HEK293 (cell line): ENCODE measurements at regions not wholly inside any gene's neighbourhood (a gene's known extent, or its start where the extent isn't known, plus 50 kb on each side); places are given as distances from the start of the nearest gene placed in this dataset.

Experiments
- ELK4 ChIP-seq: IDR thresholded peaks from 2 replicates; pipeline ENCODE4 v1.6.1; 2011; ENCODE audit warnings: mild to moderate bottlenecking, low read depth, low read length, borderline replicate concordance
- SP3 ChIP-seq: fragments of 450-650 bp; formaldehyde crosslinking; IDR thresholded peaks from 2 replicates; pipeline ENCODE4 v1.5.1; 2016; ENCODE audit warnings: missing biosample characterization, missing genetic modification characterization
- TCF7L2 ChIP-seq: IDR thresholded peaks from 2 replicates; pipeline ENCODE4 v1.6.1; 2011; ENCODE audit warnings: low read depth, mild to moderate bottlenecking, inconsistent platforms, low read length, moderate library complexity, borderline replicate concordance
- ZNF324 ChIP-seq: fragments of 450-650 bp; formaldehyde crosslinking; IDR thresholded peaks from 2 replicates; pipeline ENCODE4 v1.5.1; 2016; ENCODE audit warnings: missing biosample characterization, missing genetic modification characterization
- ZNF416 ChIP-seq: fragments of 450-650 bp; formaldehyde crosslinking; IDR thresholded peaks from 2 replicates; pipeline ENCODE4 v1.5.1; 2016; ENCODE audit warnings: missing biosample characterization, missing genetic modification characterization
- ZNF423 ChIP-seq: fragments of 450-650 bp; formaldehyde crosslinking; IDR thresholded peaks from 2 replicates; pipeline ENCODE4 v1.5.1; 2016; ENCODE audit warnings: missing biosample characterization, missing genetic modification characterization
- ZNF473 ChIP-seq: fragments of 450-650 bp; formaldehyde crosslinking; IDR thresholded peaks from 2 replicates; pipeline ENCODE4 v1.5.1; 2017; ENCODE audit warnings: missing biosample characterization, missing genetic modification characterization
- ZNF670 ChIP-seq: fragments of 450-650 bp; formaldehyde crosslinking; IDR thresholded peaks from 2 replicates; pipeline ENCODE4 v1.5.1; 2016; ENCODE audit warnings: missing biosample characterization, missing genetic modification characterization, low read depth
- TF ChIP-seq, protein P1 (sequence below): fragments of 450-650 bp; formaldehyde crosslinking; IDR thresholded peaks from 2 replicates; pipeline ENCODE4 v1.5.1; 2016; ENCODE audit warnings: missing biosample characterization, missing genetic modification characterization, low read depth
- TF ChIP-seq, protein P2 (sequence below): fragments of 450-650 bp; formaldehyde crosslinking; IDR thresholded peaks from 2 replicates; pipeline ENCODE4 v1.5.1; 2016; ENCODE audit warnings: missing biosample characterization, missing genetic modification characterization
- TF ChIP-seq, protein P3 (sequence below): fragments of 450-650 bp; formaldehyde crosslinking; IDR thresholded peaks from 2 replicates; pipeline ENCODE4 v1.5.1; 2016; ENCODE audit warnings: missing biosample characterization, missing genetic modification characterization

DNA sequence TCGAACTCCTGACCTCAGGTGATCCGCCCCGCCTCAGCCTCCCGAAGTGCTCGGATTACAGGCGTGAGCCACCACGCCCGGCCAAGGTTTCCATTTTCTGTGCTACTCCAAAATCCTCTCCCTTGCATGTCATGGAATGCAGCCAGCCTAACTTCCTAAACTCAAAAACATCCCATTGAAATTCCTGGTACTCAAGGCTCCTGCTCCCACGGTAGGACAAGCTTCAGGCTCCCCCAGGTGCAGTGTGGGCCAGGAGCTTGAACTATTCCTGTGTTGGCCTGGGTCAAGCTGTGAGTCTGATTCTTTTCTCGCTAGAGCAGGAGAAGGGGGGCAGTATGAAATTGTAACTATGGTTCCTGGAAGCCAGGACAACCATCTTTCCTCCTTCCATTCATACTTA is 97.1 kb downstream of the RPL27A start:
- TF ChIP-seq SP3 (tag by site-specific recombination) (no peak), ZNF670 (tag by site-specific recombination) (no peak), ZNF423 (tag by site-specific recombination) (no peak), ZNF324 (tag by site-specific recombination) (no peak), ZNF416 (tag by site-specific recombination) (no peak), ZNF473 (no peak), ELK4 (no peak), TCF7L2 (no peak)
- TF ChIP-seq, protein P1, sequence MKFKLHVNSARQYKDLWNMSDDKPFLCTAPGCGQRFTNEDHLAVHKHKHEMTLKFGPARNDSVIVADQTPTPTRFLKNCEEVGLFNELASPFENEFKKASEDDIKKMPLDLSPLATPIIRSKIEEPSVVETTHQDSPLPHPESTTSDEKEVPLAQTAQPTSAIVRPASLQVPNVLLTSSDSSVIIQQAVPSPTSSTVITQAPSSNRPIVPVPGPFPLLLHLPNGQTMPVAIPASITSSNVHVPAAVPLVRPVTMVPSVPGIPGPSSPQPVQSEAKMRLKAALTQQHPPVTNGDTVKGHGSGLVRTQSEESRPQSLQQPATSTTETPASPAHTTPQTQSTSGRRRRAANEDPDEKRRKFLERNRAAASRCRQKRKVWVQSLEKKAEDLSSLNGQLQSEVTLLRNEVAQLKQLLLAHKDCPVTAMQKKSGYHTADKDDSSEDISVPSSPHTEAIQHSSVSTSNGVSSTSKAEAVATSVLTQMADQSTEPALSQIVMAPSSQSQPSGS: no peak
- TF ChIP-seq, protein P2, sequence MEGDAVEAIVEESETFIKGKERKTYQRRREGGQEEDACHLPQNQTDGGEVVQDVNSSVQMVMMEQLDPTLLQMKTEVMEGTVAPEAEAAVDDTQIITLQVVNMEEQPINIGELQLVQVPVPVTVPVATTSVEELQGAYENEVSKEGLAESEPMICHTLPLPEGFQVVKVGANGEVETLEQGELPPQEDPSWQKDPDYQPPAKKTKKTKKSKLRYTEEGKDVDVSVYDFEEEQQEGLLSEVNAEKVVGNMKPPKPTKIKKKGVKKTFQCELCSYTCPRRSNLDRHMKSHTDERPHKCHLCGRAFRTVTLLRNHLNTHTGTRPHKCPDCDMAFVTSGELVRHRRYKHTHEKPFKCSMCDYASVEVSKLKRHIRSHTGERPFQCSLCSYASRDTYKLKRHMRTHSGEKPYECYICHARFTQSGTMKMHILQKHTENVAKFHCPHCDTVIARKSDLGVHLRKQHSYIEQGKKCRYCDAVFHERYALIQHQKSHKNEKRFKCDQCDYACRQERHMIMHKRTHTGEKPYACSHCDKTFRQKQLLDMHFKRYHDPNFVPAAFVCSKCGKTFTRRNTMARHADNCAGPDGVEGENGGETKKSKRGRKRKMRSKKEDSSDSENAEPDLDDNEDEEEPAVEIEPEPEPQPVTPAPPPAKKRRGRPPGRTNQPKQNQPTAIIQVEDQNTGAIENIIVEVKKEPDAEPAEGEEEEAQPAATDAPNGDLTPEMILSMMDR (tag by site-specific recombination): no peak
- TF ChIP-seq, protein P3, sequence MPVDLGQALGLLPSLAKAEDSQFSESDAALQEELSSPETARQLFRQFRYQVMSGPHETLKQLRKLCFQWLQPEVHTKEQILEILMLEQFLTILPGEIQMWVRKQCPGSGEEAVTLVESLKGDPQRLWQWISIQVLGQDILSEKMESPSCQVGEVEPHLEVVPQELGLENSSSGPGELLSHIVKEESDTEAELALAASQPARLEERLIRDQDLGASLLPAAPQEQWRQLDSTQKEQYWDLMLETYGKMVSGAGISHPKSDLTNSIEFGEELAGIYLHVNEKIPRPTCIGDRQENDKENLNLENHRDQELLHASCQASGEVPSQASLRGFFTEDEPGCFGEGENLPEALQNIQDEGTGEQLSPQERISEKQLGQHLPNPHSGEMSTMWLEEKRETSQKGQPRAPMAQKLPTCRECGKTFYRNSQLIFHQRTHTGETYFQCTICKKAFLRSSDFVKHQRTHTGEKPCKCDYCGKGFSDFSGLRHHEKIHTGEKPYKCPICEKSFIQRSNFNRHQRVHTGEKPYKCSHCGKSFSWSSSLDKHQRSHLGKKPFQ (tag by site-specific recombination): no peak
